NB4 (cell line): ENCODE measurements at regions not wholly inside any gene's neighbourhood (a gene's known extent, or its start where the extent isn't known, plus 50 kb on each side); places are given as distances from the start of the nearest gene placed in this dataset.

Experiments used
- POLR2A ChIP-seq: IDR thresholded peaks from 2 replicates; pipeline ENCODE4 v1.6.1; 2011; ENCODE audit warnings: mild to moderate bottlenecking; ENCODE audit not compliant: insufficient read length; ENCODE audit errors: extremely low read depth
- TF ChIP-seq, protein P1 (sequence below): IDR thresholded peaks from one replicate; pipeline ENCODE4 v1.5.1; 2012; ENCODE audit warnings: low read depth, low read length
- TF ChIP-seq, protein P2 (sequence below): IDR thresholded peaks from 2 replicates; pipeline ENCODE4 v1.6.1; 2011; ENCODE audit warnings: low read depth, low read length

DNA sequence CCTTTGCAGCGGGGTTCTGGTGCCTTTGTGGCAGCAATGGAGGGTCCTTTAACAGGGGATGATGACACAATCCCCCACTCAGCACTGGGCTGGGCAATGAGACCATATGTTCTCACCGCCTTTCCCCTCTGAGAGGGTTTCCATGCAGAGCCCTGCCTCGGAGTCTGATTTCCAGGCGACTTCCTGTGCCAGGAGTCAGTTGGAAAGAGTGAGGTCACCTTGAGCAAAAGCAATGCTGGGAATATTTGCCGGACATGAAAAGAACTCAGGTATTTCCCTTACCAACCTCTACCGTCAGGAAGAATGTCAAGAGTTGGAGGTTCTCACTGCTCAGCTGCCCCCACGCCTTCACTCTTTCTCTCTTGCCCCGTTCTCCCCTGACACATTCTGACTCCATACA lies 284.2 kb upstream of the IRX1 start:
- no peak for TF ChIP-seq POLR2A
- TF ChIP-seq, protein P1, sequence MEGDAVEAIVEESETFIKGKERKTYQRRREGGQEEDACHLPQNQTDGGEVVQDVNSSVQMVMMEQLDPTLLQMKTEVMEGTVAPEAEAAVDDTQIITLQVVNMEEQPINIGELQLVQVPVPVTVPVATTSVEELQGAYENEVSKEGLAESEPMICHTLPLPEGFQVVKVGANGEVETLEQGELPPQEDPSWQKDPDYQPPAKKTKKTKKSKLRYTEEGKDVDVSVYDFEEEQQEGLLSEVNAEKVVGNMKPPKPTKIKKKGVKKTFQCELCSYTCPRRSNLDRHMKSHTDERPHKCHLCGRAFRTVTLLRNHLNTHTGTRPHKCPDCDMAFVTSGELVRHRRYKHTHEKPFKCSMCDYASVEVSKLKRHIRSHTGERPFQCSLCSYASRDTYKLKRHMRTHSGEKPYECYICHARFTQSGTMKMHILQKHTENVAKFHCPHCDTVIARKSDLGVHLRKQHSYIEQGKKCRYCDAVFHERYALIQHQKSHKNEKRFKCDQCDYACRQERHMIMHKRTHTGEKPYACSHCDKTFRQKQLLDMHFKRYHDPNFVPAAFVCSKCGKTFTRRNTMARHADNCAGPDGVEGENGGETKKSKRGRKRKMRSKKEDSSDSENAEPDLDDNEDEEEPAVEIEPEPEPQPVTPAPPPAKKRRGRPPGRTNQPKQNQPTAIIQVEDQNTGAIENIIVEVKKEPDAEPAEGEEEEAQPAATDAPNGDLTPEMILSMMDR, result no peak
- TF ChIP-seq, protein P2, sequence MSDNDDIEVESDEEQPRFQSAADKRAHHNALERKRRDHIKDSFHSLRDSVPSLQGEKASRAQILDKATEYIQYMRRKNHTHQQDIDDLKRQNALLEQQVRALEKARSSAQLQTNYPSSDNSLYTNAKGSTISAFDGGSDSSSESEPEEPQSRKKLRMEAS, result no peak
